A549 (cell line): ENCODE measurements at regions not wholly inside any gene's neighbourhood (a gene's known extent, or its start where the extent isn't known, plus 50 kb on each side); places are given as distances from the start of the nearest gene placed in this dataset.
A peak's percentile ranks its signal among the peaks of the same experiment; 100 is the strongest.

Source experiments
- ATAC-seq, 2 experiments: fragments of 200-7000 bp in 1 of 2; fragments of >200 bp in 1 of 2; cut with Nextera tagmentation in 1 of 2; cut with Tn5 transposase in 1 of 2; 3 replicates each; pipeline versions ENCODE4 v1.8.0 to v1.9.1; 2018 to 2020; ENCODE audit warnings: mild to moderate bottlenecking in 1 of 2, moderate library complexity in 1 of 2
- CTCF ChIA-PET: fragments of 300-600 bp; sonication (Branson Sonifier 250); formaldehyde crosslinking; extraction: SDS; loops from one replicate; lab custom pipeline; 2021; ENCODE audit warnings: antibody characterized with exemption, inconsistent platforms; lab: Yijun Ruan, JAX
- POLR2A ChIA-PET: fragments of 350-600 bp; formaldehyde crosslinking; extraction: SDS; loops from one replicate; lab custom pipeline; 2021; ENCODE audit warnings: antibody characterized with exemption, inconsistent platforms; lab: Yijun Ruan, JAX
- DNase-seq, 2 experiments: peaks; one replicate each; pipeline versions ENCODE4 v3.0.0 to v3.0.0-alpha.2; 2011 to 2016; ENCODE audit warnings: low read depth in 1 of 2, low spot score in 1 of 2
- FAIRE-seq: peaks from 2 replicates; lab custom pipeline; 2011; peaks lifted over from hg19 to GRCh38; lab: Jason Lieb, UNC
- H3K27ac ChIP-seq, 2 experiments: fragments of >200 bp; sonication (Bioruptor Twin); formaldehyde crosslinking; 3 replicates each; pipeline ENCODE4 v1.5.1; 2016 to 2017
- H3K4me1 ChIP-seq: fragments of >200 bp; sonication (Bioruptor Twin); formaldehyde crosslinking; 3 replicates; pipeline ENCODE4 v1.6.1; 2016
- H3K4me2 ChIP-seq: fragments of >200 bp; sonication (Bioruptor Twin); formaldehyde crosslinking; 3 replicates; pipeline ENCODE4 v1.6.1; 2016
- H3K4me3 ChIP-seq: fragments of >200 bp; sonication (Bioruptor Twin); formaldehyde crosslinking; 3 replicates; pipeline ENCODE4 v1.5.1; 2016
- H3K9me3 ChIP-seq: fragments of >200 bp; sonication (Bioruptor Twin); formaldehyde crosslinking; 3 replicates; pipeline ENCODE4 v1.6.1; 2016
- BHLHE40 ChIP-seq: IDR thresholded peaks from 2 replicates; pipeline ENCODE4 v1.6.1; 2012; ENCODE audit warnings: low read depth, low read length, inconsistent platforms
- CBX2 ChIP-seq: fragments of 200-600 bp; sonication (generic); IDR thresholded peaks from 2 replicates; pipeline ENCODE4 v1.6.1; 2016; ENCODE audit warnings: low read depth, mild to moderate bottlenecking, borderline replicate concordance
- CEBPB ChIP-seq, 2 experiments: fragments of >200 bp in 1 of 2; sonication (Bioruptor Twin) in 1 of 2; formaldehyde crosslinking in 1 of 2; IDR thresholded peaks; 2 replicates each; pipeline ENCODE4 v1.6.1; 2012 to 2016
- CHD2 ChIP-seq: fragments of 150-350 bp; IDR thresholded peaks from 2 replicates; pipeline ENCODE4 v1.6.1; 2014; ENCODE audit warnings: low read length; ENCODE audit not compliant: partially characterized antibody
- EP300 ChIP-seq, 2 experiments: fragments of >200 bp; sonication (Bioruptor Twin); formaldehyde crosslinking; IDR thresholded peaks; 2 replicates in 1 of 2; 3 replicates in 1 of 2; pipeline ENCODE4 v1.6.1; 2016 to 2017
- ESRRA ChIP-seq: fragments of 150-350 bp; IDR thresholded peaks from 2 replicates; pipeline ENCODE4 v1.6.1; 2014; ENCODE audit warnings: mild to moderate bottlenecking, low read length, borderline replicate concordance
- HEYL ChIP-seq: fragments of 250-450 bp; sonication (Bioruptor Pico); IDR thresholded peaks from 2 replicates; pipeline ENCODE4 v1.8.0; 2021; ENCODE audit warnings: mild to moderate bottlenecking, moderate library complexity
- KDM1A ChIP-seq: fragments of 200-600 bp; sonication (generic); IDR thresholded peaks from 2 replicates; pipeline ENCODE4 v1.6.1; 2016; ENCODE audit warnings: low read depth, mild to moderate bottlenecking
- KDM5A ChIP-seq: fragments of 200-600 bp; sonication (generic); IDR thresholded peaks from 2 replicates; pipeline ENCODE4 v1.6.1; 2016; ENCODE audit warnings: antibody characterized with exemption, mild to moderate bottlenecking
- NR3C1 ChIP-seq: fragments of >200 bp; sonication (Bioruptor Twin); formaldehyde crosslinking; IDR thresholded peaks from 3 replicates; pipeline ENCODE4 v1.6.1; 2017
- POLR2AphosphoS2 ChIP-seq: conservative IDR thresholded peaks from 2 replicates; pipeline ENCODE4 v1.6.1; 2012; ENCODE audit warnings: low read length, improper control_type of control experiment, inconsistent platforms
- RAD21 ChIP-seq, 2 experiments: fragments of >200 bp in 1 of 2; sonication (Bioruptor Twin) in 1 of 2; formaldehyde crosslinking in 1 of 2; IDR thresholded peaks in 1 of 2; conservative IDR thresholded peaks in 1 of 2; 2 replicates in 1 of 2; 3 replicates in 1 of 2; pipeline ENCODE4 v1.6.1; 2012 to 2018; ENCODE audit warnings: inconsistent platforms in 1 of 2
- REST ChIP-seq: fragments of 200-600 bp; sonication (generic); IDR thresholded peaks from 2 replicates; pipeline ENCODE4 v1.6.1; 2016; ENCODE audit warnings: antibody characterized with exemption, mild to moderate bottlenecking, moderate library complexity
- RFX5 ChIP-seq: fragments of 450-650 bp; IDR thresholded peaks from 2 replicates; pipeline ENCODE4 v1.7.1; 2014; ENCODE audit warnings: antibody characterized with exemption, mild to moderate bottlenecking, moderate library complexity
- ZC3H11A ChIP-seq: fragments of 450-650 bp; IDR thresholded peaks from 2 replicates; pipeline ENCODE4 v1.6.1; 2014; ENCODE audit warnings: antibody characterized with exemption, mild to moderate bottlenecking
- ZSCAN20 ChIP-seq: fragments of 250-450 bp; sonication (Bioruptor Pico); IDR thresholded peaks from 2 replicates; pipeline ENCODE4 v1.8.0; 2022; ENCODE audit warnings: mild to moderate bottlenecking, moderate library complexity
- WGBS: methylation state at CpG from one replicate; pipeline ENCODE4 v1.1.6; 2017; ENCODE audit errors: missing lambda C conversion rate; 5-methylcytosine and 5-hydroxymethylcytosine counted together
- TF ChIP-seq, protein P1 (sequence below): fragments of 450-650 bp; IDR thresholded peaks from 2 replicates; pipeline ENCODE4 v1.6.1; 2014; ENCODE audit warnings: antibody characterized with exemption
- TF ChIP-seq, protein P2 (sequence below): fragments of 250-450 bp; sonication (Bioruptor Pico); IDR thresholded peaks from 2 replicates; pipeline ENCODE4 v1.5.0; 2021; ENCODE audit warnings: mild to moderate bottlenecking, moderate library complexity, borderline replicate concordance
- TF ChIP-seq, protein P3 (sequence below): fragments of >200 bp; sonication (Bioruptor Twin); formaldehyde crosslinking; IDR thresholded peaks from 3 replicates; pipeline ENCODE4 v1.6.1; 2016
- TF ChIP-seq, protein P4 (sequence below): IDR thresholded peaks from 2 replicates; pipeline ENCODE4 v1.6.1; 2012; ENCODE audit warnings: low read depth, borderline replicate concordance
- TF ChIP-seq, protein P5 (sequence below): fragments of >200 bp; sonication (Bioruptor Twin); formaldehyde crosslinking; IDR thresholded peaks from 3 replicates; pipeline ENCODE4 v1.5.1; 2016

- no peaks in the 10 kb centered on the region for H3K4me1 ChIP-seq
- ATAC-seq (no peak), FAIRE-seq (no peak), DNase-seq (no peak)
- POLR2A ChIA-PET, result no interaction called here
- H3K27ac ChIP-seq, result no peak overlapping the region
- 40% methylated on average over 4 of the region's 4 CpGs for WGBS
- H3K4me2 ChIP-seq, result no peak overlapping the region
- no peak overlapping the region for H3K4me3 ChIP-seq
- TF ChIP-seq EP300 (IDR thresholded peaks at IDR 0.05), result no peak
- TF ChIP-seq, protein P1, sequence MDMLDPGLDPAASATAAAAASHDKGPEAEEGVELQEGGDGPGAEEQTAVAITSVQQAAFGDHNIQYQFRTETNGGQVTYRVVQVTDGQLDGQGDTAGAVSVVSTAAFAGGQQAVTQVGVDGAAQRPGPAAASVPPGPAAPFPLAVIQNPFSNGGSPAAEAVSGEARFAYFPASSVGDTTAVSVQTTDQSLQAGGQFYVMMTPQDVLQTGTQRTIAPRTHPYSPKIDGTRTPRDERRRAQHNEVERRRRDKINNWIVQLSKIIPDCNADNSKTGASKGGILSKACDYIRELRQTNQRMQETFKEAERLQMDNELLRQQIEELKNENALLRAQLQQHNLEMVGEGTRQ, result no peak
- no peak for TF ChIP-seq NR3C1
- no peak for TF ChIP-seq POLR2AphosphoS2
- no peak for TF ChIP-seq ZC3H11A
- no peak for TF ChIP-seq RFX5
- TF ChIP-seq ESRRA, result no peak
- no peak for TF ChIP-seq KDM5A
- TF ChIP-seq, protein P2, sequence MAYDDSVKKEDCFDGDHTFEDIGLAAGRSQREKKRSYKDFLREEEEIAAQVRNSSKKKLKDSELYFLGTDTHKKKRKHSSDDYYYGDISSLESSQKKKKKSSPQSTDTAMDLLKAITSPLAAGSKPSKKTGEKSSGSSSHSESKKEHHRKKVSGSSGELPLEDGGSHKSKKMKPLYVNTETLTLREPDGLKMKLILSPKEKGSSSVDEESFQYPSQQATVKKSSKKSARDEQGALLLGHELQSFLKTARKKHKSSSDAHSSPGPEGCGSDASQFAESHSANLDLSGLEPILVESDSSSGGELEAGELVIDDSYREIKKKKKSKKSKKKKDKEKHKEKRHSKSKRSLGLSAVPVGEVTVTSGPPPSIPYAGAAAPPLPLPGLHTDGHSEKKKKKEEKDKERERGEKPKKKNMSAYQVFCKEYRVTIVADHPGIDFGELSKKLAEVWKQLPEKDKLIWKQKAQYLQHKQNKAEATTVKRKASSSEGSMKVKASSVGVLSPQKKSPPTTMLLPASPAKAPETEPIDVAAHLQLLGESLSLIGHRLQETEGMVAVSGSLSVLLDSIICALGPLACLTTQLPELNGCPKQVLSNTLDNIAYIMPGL (CRISPR knock-in tag), result no peak
- TF ChIP-seq, protein P3, sequence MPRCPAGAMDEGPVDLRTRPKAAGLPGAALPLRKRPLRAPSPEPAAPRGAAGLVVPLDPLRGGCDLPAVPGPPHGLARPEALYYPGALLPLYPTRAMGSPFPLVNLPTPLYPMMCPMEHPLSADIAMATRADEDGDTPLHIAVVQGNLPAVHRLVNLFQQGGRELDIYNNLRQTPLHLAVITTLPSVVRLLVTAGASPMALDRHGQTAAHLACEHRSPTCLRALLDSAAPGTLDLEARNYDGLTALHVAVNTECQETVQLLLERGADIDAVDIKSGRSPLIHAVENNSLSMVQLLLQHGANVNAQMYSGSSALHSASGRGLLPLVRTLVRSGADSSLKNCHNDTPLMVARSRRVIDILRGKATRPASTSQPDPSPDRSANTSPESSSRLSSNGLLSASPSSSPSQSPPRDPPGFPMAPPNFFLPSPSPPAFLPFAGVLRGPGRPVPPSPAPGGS, result no peak
- TF ChIP-seq CBX2, result no peak
- TF ChIP-seq ZSCAN20 (CRISPR knock-in tag), result no peak
- no peak for TF ChIP-seq HEYL (CRISPR knock-in tag)
- no peak for TF ChIP-seq BHLHE40
- no peak for TF ChIP-seq CEBPB (IDR thresholded peaks at IDR 0.05)
- TF ChIP-seq REST, result no peak
- no peak for TF ChIP-seq KDM1A
- no peak for TF ChIP-seq CHD2
- H3K9me3 ChIP-seq, result no peaks in the 10 kb centered on the region
- CTCF ChIA-PET, result no interaction called here
Observed at GRCh38 chr2:181235683-181236459, 221.3 kb upstream of the ITGA4 start.

DNA sequence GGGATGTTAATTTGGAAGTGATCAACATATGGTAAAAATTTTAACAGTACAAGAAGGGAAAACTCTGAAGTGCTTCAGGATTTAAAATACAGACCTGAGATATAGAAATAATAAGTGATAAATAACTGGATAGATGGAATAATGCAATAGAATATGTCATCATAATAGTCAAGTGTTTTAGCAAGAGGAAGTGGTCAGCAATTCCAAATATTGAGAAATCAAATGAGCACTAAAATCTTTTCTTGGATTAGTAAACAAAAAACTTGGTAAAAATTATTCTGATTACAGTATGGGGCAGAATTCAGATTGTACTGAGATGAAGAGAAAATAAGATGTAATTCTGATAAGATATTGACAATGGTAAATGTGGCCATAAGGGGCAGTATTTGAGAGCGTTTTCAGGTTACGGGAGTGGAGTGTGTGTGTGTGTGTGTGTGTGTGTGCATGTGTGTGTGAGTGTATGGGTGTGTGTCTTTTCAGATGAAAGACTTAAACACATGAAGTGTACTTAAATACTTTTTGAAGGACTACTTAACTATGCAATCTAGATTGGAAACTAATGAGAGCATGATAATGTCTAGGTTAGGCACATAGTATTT lies 217.9 kb upstream of the ITGA4 start:
- Histone ChIP-seq H3K9me3 (no peaks in the 10 kb centered on the region), H3K4me2 (no peak overlapping the region), H3K4me1 (no peaks in the 10 kb centered on the region), H3K27ac (no peak overlapping the region), H3K4me3 (no peak overlapping the region)
- no peak for FAIRE-seq
- 23% methylated on average over 2 of the region's 2 CpGs for WGBS
- POLR2A ChIA-PET, result no interaction called here
- peak in 1 of 2 experiments; percentile 55; a peak in 1 of 6 replicates for ATAC-seq
- TF ChIP-seq, protein P4, sequence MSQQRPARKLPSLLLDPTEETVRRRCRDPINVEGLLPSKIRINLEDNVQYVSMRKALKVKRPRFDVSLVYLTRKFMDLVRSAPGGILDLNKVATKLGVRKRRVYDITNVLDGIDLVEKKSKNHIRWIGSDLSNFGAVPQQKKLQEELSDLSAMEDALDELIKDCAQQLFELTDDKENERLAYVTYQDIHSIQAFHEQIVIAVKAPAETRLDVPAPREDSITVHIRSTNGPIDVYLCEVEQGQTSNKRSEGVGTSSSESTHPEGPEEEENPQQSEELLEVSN, result no peak
- peak in 1 of 2 experiments; percentile 29; a peak in 1 of 5 replicates for TF ChIP-seq RAD21 (conservative IDR thresholded peaks at IDR 0.05 in 1 of 2, IDR thresholded peaks at IDR 0.05 in 1 of 2)
- TF ChIP-seq, protein P5, sequence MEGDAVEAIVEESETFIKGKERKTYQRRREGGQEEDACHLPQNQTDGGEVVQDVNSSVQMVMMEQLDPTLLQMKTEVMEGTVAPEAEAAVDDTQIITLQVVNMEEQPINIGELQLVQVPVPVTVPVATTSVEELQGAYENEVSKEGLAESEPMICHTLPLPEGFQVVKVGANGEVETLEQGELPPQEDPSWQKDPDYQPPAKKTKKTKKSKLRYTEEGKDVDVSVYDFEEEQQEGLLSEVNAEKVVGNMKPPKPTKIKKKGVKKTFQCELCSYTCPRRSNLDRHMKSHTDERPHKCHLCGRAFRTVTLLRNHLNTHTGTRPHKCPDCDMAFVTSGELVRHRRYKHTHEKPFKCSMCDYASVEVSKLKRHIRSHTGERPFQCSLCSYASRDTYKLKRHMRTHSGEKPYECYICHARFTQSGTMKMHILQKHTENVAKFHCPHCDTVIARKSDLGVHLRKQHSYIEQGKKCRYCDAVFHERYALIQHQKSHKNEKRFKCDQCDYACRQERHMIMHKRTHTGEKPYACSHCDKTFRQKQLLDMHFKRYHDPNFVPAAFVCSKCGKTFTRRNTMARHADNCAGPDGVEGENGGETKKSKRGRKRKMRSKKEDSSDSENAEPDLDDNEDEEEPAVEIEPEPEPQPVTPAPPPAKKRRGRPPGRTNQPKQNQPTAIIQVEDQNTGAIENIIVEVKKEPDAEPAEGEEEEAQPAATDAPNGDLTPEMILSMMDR, result peak; percentile 8; the same call in 1 of the 3 replicates
- CTCF ChIA-PET, result no interaction called here
- DNase-seq, result peak in 1 of 2 experiments; percentile 55
